ENCODE measurements at regions not wholly inside any gene's neighbourhood (a gene's known extent, or its start where the extent isn't known, plus 50 kb on each side); places are given as distances from the start of the nearest gene placed in this dataset.
"Not testable (repeated sequence)": the region's sequence is repeated elsewhere in the genome, so short reads cannot be mapped to it uniquely, and the experiment has no call there.

DNA sequence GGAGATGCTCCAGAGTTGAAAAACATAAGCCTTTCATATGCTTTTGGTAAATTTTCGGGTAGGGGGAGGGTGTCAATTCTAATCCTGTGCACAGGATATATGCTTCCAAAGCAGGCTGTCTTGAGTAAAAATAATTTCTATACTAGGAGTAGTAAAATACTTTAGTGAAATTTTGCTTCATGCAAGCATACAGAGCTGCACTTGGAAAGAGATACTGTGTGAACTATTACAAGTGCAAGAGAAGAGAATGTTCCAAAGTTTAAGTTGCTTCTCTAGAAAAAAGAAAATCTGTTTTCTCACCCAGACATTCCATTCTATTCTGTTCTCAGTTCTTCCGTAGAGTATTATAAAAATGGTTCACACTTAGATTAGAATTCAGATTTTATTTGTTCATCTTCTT is 324.6 kb upstream of the AADAT start:
- DNase-seq (ENCODE audit: low spot score) = no peak

DNA sequence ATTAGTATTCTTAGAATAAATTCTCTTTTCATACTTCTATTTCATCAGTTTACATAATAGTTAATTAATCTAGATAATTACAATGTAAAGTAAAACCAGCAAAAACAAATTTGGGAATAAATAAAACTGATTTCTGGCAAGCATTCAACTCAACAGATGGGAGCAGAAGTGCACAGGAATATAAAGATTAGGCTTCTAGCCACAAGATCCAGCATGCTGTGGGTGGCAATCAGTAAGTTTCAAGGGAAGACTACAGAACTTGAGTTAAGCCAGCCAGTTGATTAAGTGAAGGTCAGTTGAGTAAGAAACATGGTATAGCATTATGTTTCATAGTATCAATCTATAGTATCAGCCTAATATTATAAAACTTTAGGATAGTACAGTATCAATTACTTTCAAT is 324.2 kb upstream of the AADAT start:
- no peak for DNase-seq (ENCODE audit: low spot score)

DNA sequence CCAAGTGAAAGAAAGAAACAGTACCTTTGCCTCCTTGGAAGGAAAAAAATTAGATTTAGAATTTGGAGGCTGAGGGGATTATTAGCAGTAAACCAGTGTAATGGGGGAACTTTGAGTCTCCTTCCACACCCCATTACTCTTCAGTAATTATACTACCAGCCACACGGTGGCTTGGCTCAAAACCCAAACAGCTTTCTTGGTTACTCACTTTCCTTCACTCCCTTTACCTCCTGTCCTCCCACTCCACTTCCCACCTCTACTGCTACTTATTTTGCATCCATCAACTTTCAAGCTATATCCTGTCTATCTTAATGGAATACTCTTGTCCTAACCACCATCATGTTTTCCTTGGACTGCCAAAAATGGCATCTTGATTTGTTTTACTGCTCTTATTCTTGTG is 310.6 kb upstream of the AADAT start:
- DNase-seq (ENCODE audit: low spot score) = no peak

- no peak for DNase-seq (ENCODE audit: low spot score)
Measured at GRCh38 chr4:170399581-170400293, 310.0 kb upstream of the AADAT start.

- DNase-seq (ENCODE audit: low spot score) = no peak
Measured at GRCh38 chr4:170398218-170398617, 308.5 kb upstream of the AADAT start.

GRCh38 chr4:170395773-170396172 is 306.0 kb upstream of the AADAT start:
- DNase-seq (ENCODE audit: low spot score) = no peak

GRCh38 chr4:170391066-170391740 is 301.4 kb upstream of the AADAT start:
- DNase-seq (ENCODE audit: low spot score) = no peak

DNA sequence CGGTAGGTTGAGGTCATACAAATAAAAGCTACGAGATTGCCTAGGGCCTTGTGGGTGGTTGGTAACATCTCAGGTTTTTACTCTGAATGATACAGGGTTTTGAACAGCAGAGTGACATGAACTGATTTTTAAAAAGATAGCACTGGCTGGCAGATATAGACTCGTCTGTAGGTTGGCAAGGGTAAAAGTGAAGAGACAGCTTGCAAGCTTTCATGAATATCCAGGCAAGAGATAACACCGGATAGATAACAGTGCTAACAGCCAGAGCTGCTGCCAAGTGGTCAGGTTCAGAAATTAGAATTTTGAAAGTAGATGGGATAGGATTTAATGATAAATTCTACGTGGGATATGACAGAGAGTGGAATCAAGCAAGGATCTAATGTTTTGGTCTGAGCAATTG is 299.7 kb upstream of the AADAT start:
- DNase-seq (ENCODE audit: low spot score) = no peak

DNA sequence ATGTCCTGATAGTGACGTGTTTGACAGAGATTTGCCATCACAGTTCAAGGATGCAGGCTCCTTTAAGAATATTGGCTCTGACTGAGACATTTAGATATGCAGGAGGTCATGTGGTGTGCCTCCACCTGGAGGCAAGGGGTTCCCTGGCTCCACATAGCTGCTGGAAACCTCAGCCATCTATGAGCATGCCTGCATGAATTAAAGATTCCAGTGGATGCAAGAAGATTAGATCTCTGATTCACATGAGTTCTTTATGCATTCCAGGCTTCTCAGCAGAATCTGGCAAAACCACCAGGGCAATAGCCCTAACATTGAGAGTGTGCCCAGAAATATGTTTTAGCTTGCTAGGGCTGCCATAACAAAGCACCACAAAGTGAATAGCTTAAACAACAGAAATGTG is 298.5 kb upstream of the AADAT start:
- no peak for DNase-seq (ENCODE audit: low spot score)

DNA sequence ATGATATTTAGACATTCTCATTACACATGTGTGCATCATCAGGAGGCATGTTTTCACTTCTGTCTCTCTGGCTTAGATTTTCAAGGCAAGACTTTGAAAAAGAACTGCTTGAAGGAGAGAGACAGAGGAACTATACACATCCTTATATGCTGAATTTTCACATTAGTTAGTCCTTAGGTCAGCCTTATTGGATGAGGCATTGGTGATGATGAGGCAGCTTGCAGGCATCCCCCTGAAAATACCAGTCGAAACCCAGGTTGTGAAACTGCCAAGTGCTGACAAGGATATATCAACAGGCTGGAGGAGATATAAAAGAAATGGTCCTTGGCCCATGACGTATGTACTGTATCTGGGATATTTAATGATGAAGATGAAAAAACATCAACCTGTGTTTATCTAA is 297.2 kb upstream of the AADAT start:
- no peak for DNase-seq (ENCODE audit: low spot score)

DNA sequence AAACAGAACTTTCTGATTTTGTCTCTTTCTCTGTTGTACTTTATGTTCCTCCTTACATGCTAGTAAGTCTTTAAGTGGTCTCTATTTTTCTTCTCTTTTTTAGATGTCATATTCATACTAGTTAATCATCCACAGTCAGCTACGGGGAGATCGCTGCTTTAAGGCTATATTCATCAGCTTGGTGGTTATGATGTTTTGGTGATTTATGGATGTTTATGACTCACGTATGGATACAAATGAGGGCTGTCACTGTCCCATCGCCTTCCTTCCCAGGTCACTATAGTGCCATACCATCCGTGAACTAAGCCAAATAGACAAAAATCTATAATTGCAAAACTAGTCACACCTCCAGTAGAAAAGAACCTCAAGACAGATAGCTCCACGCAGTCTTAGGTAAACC is 296.8 kb upstream of the AADAT start:
- no peak for DNase-seq (ENCODE audit: low spot score)

- no peak for DNase-seq (ENCODE audit: low spot score)
Measured at GRCh38 chr4:170374770-170375169, 285.0 kb upstream of the AADAT start.

- DNase-seq (ENCODE audit: low spot score) = no peak
Measured at GRCh38 chr4:170348945-170349344, 259.2 kb upstream of the AADAT start.

GRCh38 chr4:170347191-170347590 is 257.4 kb upstream of the AADAT start:
- not testable (repeated sequence) for DNase-seq (ENCODE audit: low spot score)

DNA sequence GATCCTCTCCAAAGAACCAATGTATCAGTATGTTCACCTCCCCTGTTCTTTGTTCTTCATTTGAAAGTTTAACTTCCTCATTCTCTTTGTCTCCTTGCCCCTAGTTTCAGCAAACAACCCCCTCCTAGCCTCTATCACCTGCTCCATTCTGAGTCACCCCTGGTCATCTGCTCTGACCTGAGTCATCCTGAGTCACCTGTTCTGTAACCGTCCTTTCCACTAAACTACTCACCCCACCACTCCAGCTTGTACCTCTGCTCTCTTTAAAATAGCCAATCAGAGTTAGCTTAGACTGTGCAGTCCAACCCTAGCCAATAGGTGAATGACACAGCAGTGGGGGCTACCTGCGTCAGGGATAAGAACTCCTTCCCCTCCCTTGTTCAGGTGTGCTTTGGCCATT is 249.8 kb upstream of the AADAT start:
- DNase-seq (ENCODE audit: low spot score) = no peak

DNA sequence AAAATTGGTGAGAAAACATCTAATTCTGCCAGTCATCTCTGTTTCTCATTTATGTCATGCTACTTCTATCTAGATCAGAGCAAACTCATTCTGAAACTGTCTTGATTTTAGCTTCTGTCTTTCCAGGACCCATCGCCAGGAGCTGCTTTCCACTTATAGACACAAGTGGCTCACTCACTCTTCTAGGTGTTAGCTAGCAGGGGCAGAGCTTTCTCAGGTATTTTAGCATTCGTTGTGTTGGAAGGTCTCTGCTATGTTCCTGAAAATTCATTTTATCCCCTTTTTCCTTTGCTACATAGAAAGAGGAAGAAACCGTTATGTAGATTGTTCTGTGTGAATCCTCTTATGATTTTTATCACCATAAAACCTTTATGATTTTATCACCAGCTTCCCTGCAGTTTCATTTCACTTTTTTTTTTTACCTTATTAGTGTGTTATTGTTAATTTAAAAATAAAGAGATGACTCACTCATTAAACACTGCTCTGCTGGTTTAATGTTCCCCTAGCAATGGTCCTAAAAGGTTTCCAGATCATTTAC is 246.6 kb upstream of the AADAT start:
- no peak for DNase-seq (ENCODE audit: low spot score)

GRCh38 chr4:170325599-170325998 is 235.8 kb upstream of the AADAT start:
- no peak for DNase-seq (ENCODE audit: low spot score)

- DNase-seq (ENCODE audit: low spot score) = no peak
Measured at GRCh38 chr4:170323623-170324022, 233.9 kb upstream of the AADAT start.

- DNase-seq (ENCODE audit: low spot score) = no peak
Measured at GRCh38 chr4:170307182-170307581, 217.4 kb upstream of the AADAT start.

- no peak for DNase-seq (ENCODE audit: low spot score)
Measured at GRCh38 chr4:170306208-170306607, 216.5 kb upstream of the AADAT start.

DNA sequence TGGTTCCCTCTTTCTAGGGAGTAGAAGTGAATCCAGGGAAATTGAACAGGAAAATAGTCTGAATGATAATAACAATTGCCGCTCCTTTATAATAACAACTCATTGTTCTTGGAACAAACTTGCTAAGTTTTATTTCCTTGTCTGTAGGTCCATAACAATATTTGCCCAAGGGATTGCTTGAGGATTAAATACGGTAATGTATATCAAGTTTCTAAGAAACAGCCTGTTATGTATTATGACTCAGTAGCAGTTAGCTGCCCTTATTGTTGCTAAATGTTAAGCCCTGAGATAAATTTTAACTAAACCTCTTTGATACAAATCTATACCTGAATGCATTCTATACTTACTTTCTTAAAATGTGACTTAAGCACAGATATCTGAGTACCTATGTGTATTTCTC is 215.9 kb upstream of the AADAT start:
- no peak for DNase-seq (ENCODE audit: low spot score)

DNA sequence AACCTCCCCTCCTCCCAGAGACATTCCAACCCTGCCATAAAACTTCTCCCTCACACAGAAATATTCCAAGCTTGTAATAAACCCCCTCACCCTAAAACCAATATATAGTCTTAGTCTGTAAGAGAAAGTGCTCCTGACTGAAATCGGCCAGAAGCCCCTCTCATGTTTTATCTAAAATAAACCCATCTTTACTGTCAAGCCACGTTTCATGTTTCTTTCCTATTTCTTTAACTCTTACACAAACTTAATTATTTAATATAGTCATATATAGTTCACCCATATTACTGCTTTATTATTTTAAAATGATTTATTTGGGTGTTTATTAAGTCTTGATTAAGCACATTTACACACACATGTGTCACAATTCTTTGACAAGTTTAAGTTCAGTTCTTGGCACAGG is 191.3 kb upstream of the AADAT start:
- DNase-seq (ENCODE audit: low spot score) = no peak

- DNase-seq (ENCODE audit: low spot score) = no peak
Measured at GRCh38 chr4:170278460-170278859, 188.7 kb upstream of the AADAT start.

GRCh38 chr4:170274616-170275015 is 184.9 kb upstream of the AADAT start:
- DNase-seq (ENCODE audit: low spot score) = no peak
